SW 1271 (cell line): ENCODE measurements at regions not wholly inside any gene's neighbourhood (a gene's known extent, or its start where the extent isn't known, plus 50 kb on each side); places are given as distances from the start of the nearest gene placed in this dataset.

Experiments used
- DNase-seq, 2 experiments: peaks; one replicate each; lab custom pipeline; 2025; lab: John Stamatoyannopoulos, UW

DNA sequence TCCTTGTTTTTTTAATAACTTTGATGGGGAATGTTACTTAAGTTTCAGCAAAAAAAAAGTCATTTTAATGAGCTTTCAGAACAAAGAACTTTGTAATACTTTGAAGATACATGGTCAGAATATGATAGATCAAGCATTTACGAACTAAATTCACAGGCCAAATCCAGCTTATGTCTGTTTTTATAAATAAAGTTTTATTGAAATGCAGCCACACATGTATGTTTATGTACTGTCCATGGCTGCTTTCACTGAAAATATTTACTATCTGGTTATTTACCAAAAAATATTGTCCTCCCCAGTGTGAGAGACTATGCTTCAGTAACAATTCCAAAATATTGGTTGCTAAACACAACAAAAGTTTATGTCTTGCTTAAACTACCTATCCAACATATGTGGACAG is 366.7 kb downstream of the PIK3R1 start:
- no peak for DNase-seq

DNA sequence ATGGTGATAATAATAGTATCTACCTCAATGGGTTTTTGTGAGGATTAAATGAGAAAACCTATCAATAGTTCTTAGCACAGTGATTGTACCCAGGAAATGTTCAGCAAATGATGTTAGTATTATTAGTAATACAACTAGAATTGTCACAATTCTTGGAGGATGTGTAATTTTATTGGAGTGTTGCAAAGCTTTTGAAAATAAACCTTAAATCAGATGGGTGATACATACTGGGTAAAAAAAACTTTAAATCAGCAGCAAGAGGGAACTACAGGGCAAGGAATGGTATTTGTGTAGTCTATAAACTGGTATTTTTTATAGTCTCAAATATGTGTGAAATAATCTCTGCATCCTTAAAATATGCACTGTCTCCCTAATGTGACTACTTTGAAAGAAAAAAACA is 371.6 kb downstream of the PIK3R1 start:
- no peak for DNase-seq

DNA sequence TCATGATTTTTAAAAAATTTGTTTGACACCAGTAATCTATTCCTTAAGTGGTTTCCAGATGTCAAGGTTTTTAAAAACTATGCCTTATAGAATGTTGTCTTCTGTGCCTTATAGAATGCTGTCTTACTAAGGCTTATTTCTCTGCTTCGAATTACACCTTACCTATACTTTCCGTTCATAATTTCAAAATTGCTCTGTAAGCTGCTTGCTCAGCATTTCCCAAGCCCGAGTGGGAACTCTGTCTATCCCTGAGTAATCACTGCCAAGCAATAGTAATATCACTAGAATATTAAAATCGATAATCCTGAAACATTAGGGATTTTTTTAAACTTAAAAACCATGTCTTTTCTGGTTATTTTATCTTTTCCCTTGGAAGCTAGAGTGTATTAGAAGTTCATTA is 376.3 kb downstream of the PIK3R1 start:
- no peak for DNase-seq

DNA sequence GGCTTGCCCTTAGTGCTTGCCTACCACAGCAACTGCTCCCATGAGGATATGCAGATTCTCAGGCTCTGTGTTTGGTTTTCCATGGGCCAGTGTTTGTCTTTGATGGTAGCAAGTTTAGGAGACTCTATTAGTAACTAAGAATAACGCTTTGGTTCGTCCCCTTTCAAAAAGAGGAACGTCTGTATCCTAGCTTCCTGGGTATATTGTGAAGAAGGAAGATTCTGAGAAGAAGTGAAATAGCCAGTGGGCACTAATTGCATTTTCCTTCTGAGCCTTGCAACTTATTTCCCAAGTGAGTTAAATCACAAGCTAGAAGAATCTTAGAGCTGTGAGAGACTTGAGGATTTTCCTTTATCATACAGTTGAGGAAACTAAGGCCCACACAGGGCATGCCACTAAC is 376.8 kb downstream of the PIK3R1 start:
- no peak for DNase-seq

DNA sequence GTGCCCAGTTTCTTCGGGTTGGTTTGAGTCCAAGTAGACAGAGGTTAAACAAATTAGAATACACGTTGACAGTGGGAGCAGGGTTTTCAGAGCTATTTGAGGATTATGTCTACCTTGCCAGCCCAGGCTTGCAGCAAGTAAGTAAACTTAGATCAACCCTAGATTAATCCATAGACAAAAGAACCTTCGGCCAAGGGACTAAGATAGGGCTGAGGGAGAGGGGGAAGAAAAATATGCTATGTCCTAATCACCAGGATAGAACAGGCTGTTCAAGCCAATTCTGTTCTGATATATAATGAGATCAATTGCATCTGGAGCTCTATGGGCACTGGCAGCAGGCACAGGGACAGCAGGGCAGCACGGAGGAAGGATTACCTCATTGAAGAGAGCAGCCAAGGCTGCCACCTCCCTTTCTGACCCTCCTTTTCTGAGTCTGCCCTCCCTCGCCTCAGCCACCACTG is 377.7 kb downstream of the PIK3R1 start:
- DNase-seq = no peak

- DNase-seq = no peak
Measured at GRCh38 chr5:68612972-68613371, 397.4 kb downstream of the PIK3R1 start.

- DNase-seq = no peak
Measured at GRCh38 chr5:68618501-68618900, 402.9 kb downstream of the PIK3R1 start.

DNA sequence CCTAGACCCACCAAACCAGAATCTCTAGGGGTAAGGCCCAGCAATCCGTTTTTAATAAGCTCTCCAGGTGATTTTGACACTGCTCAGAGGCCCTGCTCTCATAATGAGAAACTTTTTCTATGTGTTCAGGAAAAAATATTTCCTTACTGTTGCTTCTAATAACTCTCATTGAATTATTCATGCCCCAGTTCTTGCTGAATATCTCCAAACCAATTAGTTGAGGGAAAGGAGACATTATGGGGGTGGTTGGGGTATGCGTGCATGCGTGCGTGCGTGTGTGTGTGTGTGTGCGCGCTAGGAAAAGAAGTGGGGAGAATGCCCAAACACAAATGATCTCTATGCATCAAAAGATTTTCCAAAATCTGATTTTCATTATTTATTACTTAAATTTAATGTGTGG is 411.4 kb downstream of the PIK3R1 start:
- no peak for DNase-seq

DNA sequence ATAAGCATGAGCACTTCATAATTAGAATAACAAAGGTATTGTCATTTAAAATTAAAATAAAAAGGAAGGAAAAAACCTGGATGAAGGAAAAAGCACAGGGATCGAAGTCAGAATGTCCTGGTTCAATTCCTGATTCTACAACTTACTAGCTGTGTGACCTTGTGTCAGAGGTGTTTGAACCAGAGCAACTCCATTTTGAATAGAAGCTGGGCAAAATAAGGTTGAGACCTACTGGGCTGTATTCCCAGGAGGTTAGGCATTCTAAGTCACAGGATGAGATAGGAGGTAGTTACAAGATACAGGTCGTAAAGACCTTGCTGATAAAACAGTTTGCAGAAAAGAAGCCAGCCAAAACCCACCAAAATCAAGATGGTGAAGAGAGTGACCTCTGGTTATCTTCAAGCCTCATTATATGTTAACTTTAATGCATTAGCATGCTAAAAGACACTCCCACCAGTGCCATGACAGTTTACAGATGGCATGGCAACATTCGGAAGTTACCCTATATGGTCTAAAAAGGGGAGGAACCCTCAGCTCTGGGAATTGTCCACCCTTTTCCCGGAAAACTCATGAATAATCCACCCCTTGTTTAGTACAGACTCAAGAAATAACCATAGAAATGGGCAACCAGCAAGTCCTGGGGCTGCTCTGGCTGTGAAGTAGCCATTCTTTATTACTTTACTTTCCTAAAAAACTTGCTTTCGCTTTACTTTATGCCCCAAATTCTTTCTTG is 412.7 kb downstream of the PIK3R1 start:
- no peak for DNase-seq

GRCh38 chr5:68630354-68630753 is 414.8 kb downstream of the PIK3R1 start:
- DNase-seq = no peak

DNA sequence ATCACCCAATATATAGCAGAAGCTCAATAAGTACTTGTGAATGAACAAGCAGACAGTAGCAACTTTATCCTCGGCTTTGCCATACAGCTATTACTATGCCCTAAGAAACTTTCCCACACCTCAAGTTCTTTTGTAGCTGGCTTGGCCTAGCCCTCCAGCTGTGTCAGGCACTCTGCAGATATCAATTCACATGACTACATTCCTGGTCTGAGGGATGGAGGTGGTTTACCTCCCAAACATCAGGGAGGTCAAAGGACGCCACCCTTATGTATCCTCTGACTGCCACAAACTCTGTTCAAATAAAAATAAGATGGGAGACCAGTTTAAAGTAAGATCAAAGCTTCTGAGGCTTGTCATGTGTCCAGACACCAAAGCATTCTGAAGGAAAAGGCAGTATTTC is 416.3 kb downstream of the PIK3R1 start:
- no peak for DNase-seq

DNA sequence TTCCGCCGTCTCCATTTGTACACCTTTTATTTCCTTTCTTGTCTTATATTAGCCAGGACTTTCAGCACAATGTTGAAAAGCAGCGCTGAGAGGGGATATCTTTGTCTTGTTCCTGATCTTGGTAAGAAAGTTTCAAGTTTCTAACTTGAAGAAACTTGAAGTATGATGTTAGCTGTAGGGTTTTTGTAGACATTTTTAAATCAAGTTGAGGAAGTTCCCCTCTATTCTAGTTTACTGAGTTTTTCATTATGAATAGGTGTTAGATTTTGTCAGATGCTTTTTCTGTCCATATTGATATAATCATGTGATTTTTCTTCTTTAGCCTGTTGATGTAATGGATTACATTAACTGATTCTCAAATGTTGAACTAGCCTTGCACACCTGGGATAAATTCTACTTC is 425.7 kb downstream of the PIK3R1 start:
- no peak for DNase-seq

DNA sequence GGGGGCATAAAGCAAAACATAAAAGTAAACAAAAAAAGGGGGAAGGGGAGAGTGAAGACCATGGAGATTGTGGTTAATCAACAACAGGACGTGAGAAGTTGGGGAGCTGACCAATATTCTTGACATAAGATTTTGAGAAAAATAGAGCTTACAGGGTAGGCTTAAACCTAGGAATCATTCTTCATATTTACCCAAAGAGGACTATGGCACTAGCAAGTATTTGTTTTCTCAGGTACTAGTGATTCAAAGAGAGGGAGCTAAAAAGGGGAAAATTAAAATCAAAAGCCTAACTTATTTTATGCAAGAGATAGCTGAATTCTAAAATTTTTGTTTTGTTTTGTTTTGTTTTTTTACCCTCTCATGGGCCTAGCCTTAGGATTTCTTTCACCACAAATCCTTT is 427.5 kb downstream of the PIK3R1 start:
- DNase-seq = no peak

GRCh38 chr5:68644971-68645370 is 429.4 kb downstream of the PIK3R1 start:
- no peak for DNase-seq

DNA sequence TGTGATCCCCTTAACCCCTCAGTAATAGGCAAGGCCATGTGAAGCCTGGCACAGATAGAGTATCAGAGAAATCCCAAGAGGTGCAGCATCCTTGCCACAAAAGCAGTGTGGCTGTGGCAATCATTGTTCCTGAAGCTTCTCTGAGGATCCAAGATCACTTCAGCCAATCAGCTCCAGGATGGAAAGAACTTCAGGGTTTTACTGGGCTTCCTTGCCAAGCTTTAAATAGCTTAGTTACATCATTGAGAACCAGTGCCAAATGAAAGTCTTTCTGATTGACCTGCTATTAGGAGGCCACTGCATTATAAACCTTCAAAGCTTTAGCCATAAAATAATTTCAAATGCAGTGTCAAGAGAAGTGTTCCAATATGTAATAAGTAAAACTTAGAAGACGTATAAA is 430.6 kb downstream of the PIK3R1 start:
- no peak for DNase-seq

GRCh38 chr5:68647743-68648142 is 432.2 kb downstream of the PIK3R1 start:
- DNase-seq = no peak

DNA sequence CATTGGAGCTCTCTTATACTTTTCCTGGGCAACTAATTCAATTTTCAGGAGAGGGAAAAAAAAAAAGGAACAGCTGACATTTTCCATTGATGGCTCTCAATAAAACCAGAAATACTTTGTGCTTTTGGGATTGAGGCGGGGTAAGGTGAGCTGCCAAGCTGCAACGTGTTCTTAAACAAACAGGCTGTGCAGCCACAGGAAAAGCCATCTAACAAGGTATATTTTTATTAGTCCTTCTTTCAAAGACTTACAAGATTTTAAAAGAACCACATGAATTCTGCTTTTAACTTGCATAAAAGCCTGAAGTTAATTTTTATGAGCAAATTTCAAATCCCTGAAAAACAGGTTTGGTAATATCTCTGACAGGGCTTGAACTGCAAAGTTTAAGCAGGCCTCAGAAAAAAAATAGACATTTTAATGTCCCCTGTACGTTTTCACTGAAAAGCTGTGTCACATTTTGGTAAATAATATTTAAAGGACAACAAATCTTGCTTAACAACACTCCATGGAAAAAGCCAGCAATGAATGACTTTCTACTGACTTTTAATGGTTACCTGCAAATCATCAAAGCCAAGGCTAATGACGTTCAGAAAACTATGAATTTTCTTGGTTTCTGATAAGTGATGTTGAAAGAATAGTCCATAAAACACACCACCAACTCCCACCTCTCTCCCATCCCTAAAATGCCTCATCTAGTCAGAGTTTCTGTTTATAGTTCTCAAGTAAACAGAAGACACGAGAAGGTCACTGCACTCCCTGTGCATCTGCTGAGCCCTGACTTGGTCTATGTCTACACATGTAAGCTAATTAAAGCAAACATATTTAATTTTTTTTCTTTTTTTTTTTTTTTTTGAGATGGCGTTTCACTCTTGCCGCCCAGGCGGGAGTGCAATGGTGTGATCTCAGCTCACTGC is 433.6 kb downstream of the PIK3R1 start:
- DNase-seq = no peak

DNA sequence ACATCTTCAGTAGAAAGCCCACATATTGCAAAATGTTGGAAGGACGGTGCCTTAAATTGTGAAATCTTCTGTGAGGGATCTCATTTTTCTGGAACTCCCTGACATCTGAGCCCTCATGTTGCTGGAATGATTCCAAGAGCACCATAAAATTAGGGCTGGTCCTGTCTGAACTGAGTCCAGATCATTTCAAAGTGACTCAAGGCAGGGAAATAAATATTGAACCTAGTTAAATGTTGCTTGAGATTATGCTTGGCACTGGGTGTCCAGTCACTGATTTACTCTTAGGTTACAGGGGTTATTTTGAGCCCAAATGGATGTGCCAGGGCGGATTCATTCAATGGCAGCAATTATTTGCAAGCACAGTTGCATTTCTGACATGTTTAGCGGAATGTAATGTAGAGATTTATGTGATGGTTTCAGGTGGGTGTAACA is 437.0 kb downstream of the PIK3R1 start:
- no peak for DNase-seq

- DNase-seq = no peak
Measured at GRCh38 chr5:68653471-68653870, 437.9 kb downstream of the PIK3R1 start.

DNA sequence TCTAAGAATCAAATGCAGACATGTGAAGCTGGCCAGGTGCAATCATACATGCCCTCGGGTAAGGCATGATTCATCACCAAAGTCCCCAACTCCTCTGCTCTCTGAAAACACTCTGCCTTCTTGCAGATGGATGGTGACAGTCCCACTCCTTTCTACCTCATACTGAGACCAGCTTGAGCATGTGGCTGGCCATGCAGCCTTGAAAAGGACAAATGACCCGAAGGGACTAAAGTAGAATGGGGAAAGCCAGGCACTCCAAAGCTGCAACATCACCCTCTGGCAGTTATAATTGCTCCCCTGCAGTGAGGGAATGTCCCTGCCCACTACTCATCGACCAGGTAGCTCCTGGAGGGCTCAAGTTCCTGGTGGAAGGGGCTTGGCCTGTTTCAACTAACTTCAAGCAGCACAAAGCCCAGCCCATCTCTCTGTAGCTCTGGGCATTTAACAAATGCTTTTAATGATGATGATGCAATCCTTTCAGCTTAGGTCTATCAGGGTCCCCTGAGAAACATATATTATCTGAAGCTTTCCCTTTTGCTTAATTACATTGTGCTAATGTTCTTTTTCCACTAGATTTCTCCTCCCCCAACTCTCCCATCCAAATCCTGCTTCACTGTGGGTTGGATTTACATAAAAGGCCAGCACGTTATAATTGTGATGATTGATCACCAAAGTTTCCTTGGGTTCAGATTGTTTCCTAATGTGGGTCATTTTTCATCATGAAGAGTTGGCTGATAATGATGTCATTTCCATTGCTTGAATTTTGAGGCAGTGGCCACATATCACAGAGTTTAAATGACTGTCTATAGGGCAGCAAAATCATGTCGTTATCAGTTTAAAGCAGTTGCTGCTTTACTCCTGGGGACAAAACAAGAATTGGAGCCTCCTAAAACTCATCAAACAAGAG is 436.5 kb upstream of the SLC30A5 start:
- DNase-seq = no peak

DNA sequence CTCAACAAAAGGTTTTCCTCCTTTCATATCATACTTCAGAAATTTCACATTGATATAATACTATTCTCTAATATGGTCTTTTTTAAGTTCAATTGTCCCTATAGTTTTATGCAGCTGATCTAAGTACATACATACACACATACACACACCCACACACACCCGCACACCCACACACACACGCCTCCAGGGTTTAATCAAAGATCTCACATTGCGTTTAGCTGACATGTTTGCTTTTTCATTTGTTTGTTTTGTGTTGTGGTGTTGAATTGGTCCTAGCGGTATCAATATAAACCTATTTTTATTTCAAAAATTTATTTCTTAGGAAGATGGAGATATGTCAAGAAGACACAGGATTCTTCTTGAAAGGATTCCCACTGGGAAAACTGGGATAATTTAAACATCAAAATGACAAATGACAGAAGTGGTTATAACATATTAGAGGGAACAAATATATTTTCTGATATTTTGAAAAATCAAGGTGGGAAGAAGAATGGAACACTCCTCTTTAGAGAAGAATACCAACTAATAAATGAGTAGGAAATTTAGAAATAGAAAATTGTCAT is 434.9 kb upstream of the SLC30A5 start:
- no peak for DNase-seq

- DNase-seq = no peak
Measured at GRCh38 chr5:68659881-68660280, 433.9 kb upstream of the SLC30A5 start.
